ENCODE measurements at regions not wholly inside any gene's neighbourhood (a gene's known extent, or its start where the extent isn't known, plus 50 kb on each side); places are given as distances from the start of the nearest gene placed in this dataset.
A peak's percentile ranks its signal among the peaks of the same experiment; 100 is the strongest.
"Not testable (repeated sequence)": the region's sequence is repeated elsewhere in the genome, so short reads cannot be mapped to it uniquely, and the experiment has no call there.

DNA sequence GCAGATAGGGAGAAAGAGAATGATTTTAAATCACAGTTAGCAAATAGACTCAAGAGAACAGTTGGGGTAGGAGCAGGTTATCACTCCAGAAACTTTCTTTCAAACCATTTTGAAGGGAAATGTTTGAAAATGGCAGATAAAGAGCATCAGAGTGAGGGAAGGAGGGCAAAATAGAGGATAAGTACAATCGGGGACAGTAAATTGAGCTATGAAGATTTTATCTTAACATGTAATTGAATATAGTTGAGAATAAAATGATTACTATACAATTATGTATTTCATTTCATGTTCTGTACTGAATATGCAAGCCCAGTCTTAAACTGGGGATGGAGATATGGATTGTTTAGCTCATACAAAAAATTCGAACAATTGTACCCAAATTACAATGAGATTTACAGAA, 54.0 kb downstream of the MAP10 start:
- DNase-seq = no peak

- DNase-seq = no peak
Observed at GRCh38 chr1:232861107-232861506, 55.9 kb downstream of the MAP10 start.

DNA sequence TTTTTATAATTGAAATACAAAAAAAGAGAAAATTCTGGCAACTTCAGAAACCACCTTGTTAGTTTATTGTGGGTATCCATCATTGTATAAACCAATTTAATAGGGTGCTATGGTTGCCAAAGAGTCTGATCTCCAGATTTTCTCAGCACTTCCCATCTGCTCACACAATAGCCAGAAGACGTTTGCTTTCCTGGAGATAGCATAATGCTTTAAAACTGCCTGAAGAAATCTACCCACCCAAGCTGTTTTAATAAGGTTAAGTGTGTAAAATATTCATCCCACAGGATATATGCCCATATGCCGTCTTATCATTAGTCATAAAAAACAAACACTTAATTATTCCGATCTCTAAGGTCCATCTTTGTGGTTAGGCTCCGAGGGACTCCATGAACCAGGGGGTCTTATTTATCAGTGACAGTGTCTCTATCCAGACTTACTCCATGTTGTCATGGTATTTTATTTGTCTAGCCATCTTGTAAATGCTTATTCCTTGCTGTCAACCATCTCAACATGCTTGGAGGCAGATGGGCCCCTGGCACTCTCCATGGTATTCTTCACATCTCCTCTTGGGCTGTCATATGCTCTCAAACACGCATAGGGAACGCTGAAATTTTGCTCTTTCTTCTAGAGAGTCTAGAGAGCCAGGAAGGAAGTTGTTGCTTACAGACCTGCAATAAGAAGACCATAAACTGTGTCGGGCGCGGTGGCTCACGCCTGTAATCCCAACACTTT, 58.5 kb downstream of the MAP10 start:
- no peak for DNase-seq

- no peak for DNase-seq
Observed at GRCh38 chr1:232865102-232865931, 60.1 kb downstream of the MAP10 start.

DNA sequence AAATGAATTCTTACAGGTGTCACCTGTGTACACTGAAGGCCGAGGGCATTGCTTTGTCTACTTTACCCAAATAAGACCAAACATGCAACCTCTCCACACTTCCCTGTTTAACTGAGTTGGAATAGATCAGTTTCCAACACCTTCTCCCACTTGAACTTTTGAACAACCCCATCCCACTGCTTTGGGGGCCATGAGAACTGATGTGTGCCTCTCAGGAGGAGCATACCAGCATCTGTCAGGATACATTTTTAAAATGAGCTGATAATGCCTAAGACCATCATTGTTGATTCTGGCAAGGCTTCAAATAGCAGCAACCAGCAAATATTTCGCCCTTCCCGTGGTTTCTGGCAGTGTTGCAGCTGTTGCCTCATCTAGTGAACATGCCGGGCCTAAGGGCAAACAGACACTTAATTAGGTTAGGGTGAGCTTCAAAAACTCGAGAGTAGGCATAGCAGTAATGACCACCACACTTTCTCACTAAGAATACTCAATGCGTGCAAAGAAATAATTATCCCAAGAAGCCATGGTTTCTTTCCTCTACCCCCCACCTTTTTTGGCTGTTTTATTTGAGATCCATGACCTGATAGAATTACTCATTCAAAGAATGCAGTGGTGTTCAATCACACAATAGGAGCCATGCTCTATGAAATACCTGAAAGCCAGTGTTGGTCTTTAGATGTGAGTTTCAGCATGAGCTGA, 63.7 kb downstream of the MAP10 start:
- DNase-seq = peak; percentile 66

- DNase-seq = not testable (repeated sequence)
Observed at GRCh38 chr1:232871291-232871969, 66.2 kb downstream of the MAP10 start.

- DNase-seq = no peak
Observed at GRCh38 chr1:232872284-232872683, 67.1 kb downstream of the MAP10 start.

GRCh38 chr1:232872738-232873137, 67.5 kb downstream of the MAP10 start:
- DNase-seq = no peak

GRCh38 chr1:232873412-232873811, 68.2 kb downstream of the MAP10 start:
- DNase-seq = no peak

DNA sequence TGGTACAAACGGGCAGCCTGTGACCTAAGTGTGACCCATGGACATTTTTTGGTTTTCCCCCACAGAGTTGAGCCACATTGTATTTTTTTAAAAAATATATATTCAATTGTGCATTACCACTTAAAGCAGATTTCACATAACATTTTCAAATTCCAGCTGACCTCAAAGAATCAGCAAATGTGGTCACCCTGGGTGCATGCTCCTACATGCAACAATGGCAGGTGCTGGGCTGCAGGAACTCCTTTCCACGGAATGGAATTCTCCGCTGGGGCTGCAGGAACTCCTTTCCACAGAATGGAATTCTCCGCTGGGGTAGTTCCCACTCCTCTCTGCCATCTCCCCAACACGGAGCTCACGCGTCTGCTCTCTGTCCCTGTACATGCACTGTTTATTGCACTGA, 68.7 kb downstream of the MAP10 start:
- DNase-seq = no peak

DNA sequence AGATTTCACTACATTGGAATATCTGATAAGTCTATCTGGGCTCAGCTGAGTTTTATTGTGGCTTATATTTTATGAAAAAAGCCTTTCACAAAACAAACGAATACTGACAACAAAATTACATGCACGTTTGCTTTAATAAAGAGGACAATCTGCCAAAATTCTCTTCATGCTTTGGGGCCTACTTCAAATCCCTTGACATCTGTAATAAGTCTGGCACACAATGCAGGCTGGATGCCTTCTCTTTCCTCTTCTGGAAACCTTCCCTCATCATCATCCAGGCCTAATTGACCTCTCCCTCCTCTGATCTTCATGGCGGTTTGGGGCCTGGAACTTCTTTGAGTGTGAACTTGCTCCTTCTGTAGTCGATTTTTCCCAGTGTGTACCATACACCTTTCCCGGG, 70.3 kb downstream of the MAP10 start:
- DNase-seq = no peak

- no peak for DNase-seq
Observed at GRCh38 chr1:232876506-232877364, 71.5 kb downstream of the MAP10 start.

- no peak for DNase-seq
Observed at GRCh38 chr1:232877365-232878028, 72.3 kb downstream of the MAP10 start.

DNA sequence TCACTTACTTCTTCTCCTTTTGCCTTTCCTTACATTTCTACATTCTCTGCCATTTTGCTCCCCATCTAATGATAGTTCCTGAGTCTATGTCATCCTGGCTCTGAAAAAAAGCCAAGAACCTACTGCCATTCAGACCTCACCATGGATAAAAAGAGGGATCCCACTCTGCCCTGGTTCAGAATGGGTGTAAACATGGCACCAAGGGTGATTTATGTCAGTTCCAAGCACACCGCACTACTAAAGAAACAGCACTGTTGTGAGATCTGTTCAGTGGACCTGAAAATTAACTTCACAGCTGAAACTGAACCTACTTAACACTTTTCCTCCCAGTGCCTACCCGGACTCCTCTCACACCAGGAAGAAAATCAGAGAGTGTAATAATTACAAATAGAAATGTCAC, 72.3 kb upstream of the NTPCR start:
- no peak for DNase-seq

GRCh38 chr1:232880354-232880753, 70.1 kb upstream of the NTPCR start:
- DNase-seq = no peak

- DNase-seq = no peak
Observed at GRCh38 chr1:232883992-232884661, 66.3 kb upstream of the NTPCR start.

DNA sequence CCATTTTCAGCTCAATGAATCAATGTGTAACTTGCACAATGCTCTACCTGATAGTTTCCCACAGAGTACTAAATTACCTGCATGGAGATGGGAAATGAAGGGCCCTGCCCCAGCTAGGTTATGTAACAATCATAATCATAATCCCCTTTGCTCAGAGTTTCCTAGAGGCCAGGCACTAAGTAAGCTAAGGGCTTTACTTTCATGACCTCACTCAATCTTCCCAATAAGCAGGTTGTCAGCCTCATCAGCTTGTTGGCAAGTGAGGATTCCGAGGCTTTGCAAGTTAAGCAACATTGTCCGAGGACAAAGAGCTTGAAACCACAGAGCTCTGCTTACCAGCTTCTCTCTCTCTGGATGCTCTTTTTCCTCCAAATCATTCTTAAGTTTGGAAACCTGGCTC, 64.1 kb upstream of the NTPCR start:
- DNase-seq = no peak

DNA sequence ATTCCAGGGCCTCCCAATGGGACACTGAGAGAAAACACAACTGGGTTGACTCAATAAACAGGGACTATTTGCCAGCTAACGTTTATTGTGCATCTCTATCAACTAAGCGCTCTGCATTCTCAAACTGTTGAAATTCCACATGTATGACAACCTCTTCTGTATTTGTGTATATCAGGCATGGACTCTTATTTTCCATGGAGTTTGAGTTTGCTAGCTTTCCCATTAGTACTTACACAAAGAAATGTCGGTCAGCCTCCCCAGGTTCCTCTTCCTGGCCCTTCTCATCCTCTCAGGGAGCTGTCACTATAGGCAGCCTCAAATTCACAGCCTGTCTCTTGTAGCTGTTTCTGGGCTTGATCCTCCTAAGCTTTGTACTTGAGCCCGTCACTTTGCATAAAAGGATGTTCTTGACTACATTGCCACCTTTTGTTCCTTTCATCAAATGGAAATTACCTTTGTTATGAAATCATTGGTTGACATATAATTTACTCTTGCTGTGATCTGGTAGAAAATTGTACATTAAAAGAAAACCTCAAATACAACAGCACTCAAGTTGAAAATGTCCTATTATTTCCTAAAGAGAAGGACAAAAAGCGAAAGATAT, 60.0 kb upstream of the NTPCR start:
- no peak for DNase-seq

GRCh38 chr1:232891071-232891470, 59.3 kb upstream of the NTPCR start:
- no peak for DNase-seq

DNA sequence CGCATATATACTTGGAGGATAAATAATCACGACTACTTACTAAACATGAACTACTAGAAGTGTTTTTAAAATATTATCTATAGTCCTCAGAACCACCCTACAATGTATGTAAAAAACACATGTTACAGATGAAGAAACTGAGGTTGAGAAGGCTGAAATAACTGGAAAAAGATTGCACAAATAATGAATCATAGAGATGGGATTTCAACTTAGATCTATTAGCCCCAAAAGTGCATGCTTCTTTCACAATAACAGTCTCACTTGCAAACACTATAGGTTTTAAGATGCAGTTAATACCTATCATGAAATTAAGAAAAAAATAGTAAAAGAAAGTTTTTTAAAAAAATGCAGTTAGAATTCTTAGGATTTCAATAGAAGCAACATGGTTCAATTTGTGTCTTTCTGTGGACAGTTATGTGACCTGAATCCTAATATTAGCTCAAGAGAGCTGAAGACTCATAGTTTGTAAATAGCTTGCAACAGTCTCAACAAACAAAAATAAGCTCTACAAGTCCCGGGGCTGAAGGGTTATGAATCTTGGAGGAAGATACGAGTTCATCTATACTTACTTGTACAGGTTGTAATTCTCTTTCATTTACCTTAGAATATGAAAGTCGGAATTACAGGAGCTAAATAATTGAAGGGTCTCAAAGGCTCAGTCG, 58.6 kb upstream of the NTPCR start:
- no peak for DNase-seq
